ENCODE measurements at regions not wholly inside any gene's neighbourhood (a gene's known extent, or its start where the extent isn't known, plus 50 kb on each side); places are given as distances from the start of the nearest gene placed in this dataset.

GRCh38 chr16:64641343-64641742, 480.5 kb downstream of the CDH11 start:
- DNase-seq: no peak

GRCh38 chr16:64638766-64639165, 483.1 kb downstream of the CDH11 start:
- no peak for DNase-seq

GRCh38 chr16:64629622-64630021, 492.2 kb downstream of the CDH11 start:
- peak; percentile 32 for DNase-seq

GRCh38 chr16:64627781-64628180, 494.1 kb downstream of the CDH11 start:
- DNase-seq: no peak

GRCh38 chr16:64627288-64627687, 494.6 kb downstream of the CDH11 start:
- no peak for DNase-seq

- DNase-seq: peak; percentile 20
Measured at GRCh38 chr16:64626776-64627175, 495.1 kb downstream of the CDH11 start.

- no peak for DNase-seq
Measured at GRCh38 chr16:64621616-64622015, 500.2 kb downstream of the CDH11 start.

GRCh38 chr16:64617836-64618476, 503.9 kb downstream of the CDH11 start:
- no peak for DNase-seq

- no peak for DNase-seq
Measured at GRCh38 chr16:64615630-64616280, 506.1 kb downstream of the CDH11 start.

- DNase-seq: no peak
Measured at GRCh38 chr16:64596196-64596595, 525.7 kb downstream of the CDH11 start.

GRCh38 chr16:64590513-64590912, 531.4 kb downstream of the CDH11 start:
- peak; percentile 64 for DNase-seq

- peak; percentile 90 for DNase-seq
Measured at GRCh38 chr16:64589836-64590235, 532.0 kb downstream of the CDH11 start.

GRCh38 chr16:64586781-64587180, 535.1 kb downstream of the CDH11 start:
- DNase-seq: no peak

GRCh38 chr16:64585367-64585766, 536.5 kb downstream of the CDH11 start:
- DNase-seq: no peak

- no peak for DNase-seq
Measured at GRCh38 chr16:64580558-64580957, 541.3 kb downstream of the CDH11 start.

GRCh38 chr16:64579712-64580111, 542.2 kb downstream of the CDH11 start:
- DNase-seq: no peak

- peak; percentile 34 for DNase-seq
Measured at GRCh38 chr16:64545768-64546167, 576.1 kb downstream of the CDH11 start.

GRCh38 chr16:64544859-64545258, 577.0 kb downstream of the CDH11 start:
- DNase-seq: no peak

- no peak for DNase-seq
Measured at GRCh38 chr16:64543441-64543840, 578.4 kb downstream of the CDH11 start.

- DNase-seq: no peak
Measured at GRCh38 chr16:64543031-64543430, 578.8 kb downstream of the CDH11 start.

GRCh38 chr16:64542152-64542551, 579.7 kb downstream of the CDH11 start:
- no peak for DNase-seq

GRCh38 chr16:64541621-64542020, 580.2 kb downstream of the CDH11 start:
- peak; percentile 39 for DNase-seq

- DNase-seq: no peak
Measured at GRCh38 chr16:64540434-64540833, 581.4 kb downstream of the CDH11 start.

GRCh38 chr16:64539811-64540371, 582.0 kb downstream of the CDH11 start:
- no peak for DNase-seq

Measured in NCI-H226 (cell line).